HG03575 (cell line): ENCODE measurements at regions not wholly inside any gene's neighbourhood (a gene's known extent, or its start where the extent isn't known, plus 50 kb on each side); places are given as distances from the start of the nearest gene placed in this dataset.

ENCODE experiments used
- ATAC-seq: cut with Tn5 transposase; IDR thresholded peaks from one replicate; pipeline ENCODE4 v1.9.1; 2021; ENCODE audit not compliant: unreplicated experiment, insufficient number of reproducible peaks, low FRiP score; ENCODE audit errors: extremely low read depth

DNA sequence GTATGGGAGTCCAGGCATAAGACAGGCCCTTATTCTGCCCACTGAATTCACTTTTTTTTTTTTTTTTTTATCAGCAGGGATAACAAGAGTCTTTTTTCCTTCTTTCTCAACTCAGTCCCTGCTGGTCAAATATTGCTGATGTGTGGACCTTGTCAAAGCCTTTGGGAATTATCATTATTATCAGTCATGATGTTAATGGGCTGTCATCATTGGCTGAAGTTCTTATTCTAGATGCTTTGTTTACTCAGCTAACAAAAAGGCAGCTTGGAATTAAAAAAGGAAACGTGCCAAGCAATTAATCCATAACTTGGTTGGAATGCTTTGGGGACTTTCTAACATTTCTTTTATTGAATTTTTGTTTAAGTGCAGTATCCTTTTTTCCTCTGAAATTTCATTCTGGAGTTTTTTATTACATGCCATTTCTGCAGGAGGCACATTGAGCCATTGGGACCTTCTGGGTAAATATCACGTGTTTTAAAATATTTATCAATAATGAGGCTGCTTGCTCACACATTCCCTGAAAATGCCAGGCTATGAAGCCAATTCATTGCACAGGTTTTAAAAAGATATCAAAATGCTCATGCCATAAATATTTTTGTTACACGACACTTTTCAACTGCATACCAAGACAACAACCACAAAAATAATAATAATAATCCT, 246.3 kb downstream of the TXNL1 start:
- no peak for ATAC-seq

DNA sequence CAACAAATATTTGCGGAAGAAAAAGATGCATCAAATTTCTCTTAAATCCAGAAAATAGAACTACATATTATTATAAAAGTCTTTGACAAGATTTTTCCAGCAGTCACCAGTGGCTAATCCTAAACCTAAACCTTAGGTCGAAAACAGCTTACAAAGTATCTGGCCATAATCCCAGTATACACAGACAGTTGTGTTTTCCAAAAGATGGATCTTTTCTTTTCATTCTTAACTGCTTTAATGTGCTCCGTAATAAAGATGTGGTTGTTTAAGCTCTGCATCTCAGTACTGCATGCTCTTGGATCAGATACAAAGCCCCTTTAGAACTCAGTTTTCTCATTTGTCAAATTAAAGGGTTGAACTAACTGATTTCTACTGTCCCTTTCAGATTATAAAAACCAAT, 247.8 kb downstream of the TXNL1 start:
- ATAC-seq, result no peak

DNA sequence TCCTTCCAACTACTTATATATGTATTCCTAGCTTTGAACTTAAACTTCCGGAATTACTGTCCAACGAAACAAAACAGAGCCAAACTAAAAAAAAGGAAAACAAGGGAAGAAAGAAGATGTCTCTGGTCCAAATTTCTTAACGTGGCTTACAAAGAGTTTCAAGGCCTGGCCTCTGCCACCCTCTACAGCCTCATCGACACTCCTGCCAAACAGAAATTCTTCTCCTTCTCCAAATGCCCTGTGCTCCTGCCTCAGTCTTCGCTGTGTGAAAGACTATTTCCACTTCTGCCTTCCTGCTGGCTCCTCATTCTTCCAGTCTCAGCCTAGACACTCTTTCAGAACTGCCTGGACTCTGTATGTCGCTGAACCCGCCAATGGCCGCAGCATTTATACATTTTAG, 249.2 kb downstream of the TXNL1 start:
- ATAC-seq, result no peak

DNA sequence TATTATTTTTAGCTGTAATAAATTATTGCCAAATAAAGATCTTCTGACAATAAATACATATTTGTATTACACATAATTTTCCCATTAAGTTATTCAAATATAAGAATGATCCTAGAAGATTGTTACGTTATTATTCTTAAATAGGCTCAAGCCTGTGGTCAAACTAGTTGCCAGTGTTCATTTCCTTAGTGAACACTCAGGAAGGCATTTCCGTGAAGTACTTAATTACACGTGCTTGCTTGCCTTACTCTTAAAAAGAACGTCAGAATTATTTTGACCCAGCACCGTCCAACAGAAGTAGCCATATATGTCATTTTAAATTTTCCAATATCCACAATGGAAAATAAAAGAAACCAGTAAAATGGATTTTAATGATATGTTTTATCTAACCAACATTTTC, 249.8 kb downstream of the TXNL1 start:
- no peak for ATAC-seq

DNA sequence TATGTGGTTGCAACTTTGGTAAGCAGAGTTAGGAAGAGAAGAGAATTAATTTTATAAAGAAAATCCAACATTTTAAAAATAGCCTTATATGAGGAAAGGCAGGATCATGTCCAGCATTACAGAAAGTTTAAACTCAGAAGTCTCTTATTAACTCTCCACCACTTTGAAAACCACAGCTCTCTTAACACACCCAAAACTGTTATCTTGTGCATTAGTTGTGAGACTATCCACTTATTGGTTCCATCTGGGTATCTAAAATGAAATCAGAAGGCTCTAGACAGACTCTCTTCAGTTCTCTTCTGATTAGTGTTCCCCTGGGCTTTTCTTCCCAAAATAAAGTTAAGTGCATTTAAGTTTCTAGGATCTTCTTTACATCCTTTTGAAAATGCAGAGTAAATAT, 251.5 kb downstream of the TXNL1 start:
- ATAC-seq, result no peak

DNA sequence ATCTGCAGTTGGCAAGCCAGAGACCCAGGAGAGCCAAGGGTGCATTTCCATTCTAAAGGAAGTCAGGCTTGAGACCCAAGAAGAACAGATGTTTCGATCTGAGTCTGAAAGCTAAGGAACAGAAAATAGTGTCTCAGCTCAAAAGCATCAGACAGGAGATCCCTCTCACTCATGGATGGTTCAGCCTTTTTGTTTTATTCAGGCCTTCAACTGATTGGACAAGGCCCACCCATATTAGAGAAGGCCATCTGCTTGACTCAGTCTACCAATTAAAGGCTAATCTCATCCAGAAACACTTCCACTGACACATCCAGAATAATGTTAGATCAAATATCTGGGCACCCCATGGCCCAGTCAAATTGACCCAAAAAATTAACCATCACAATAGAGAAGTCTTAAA, 255.0 kb downstream of the TXNL1 start:
- no peak for ATAC-seq

DNA sequence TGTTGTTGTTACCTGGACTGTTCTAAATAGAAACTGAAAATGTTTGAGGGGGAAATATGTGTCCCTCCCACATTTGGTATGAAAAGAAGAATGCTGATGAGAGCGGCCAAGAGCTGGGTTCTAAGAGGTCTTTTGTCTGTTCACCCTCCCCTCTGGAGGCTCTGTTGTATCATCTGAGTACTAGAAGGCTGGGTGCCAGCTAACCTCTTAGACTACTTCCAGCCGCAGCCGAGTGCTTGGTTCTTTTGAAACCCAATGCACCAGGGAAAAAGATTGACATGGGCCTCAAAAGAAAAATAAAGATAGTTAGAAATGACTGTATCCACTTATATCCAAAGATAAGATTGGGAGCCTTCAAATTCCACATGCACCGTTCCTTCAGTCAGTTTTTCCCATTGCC, 255.9 kb downstream of the TXNL1 start:
- no peak for ATAC-seq

DNA sequence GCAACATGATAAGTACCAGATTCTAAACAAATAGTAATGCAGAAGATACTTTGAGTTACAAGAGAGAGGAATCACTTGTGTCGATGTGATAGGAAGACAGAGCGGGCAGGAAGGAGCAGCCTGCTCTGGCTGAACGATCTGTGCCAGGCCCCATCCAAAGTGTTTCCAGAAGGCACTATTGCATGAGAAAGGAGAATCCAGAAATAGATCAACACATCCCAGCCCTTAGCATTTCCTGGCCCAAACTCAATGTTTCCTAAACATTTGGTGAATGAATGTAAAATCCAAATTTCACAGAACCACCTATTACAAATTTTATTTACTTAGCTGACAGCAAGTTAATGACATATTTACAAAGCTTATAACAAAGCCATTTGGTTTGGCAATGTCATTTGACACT, 257.2 kb downstream of the TXNL1 start:
- ATAC-seq, result no peak

DNA sequence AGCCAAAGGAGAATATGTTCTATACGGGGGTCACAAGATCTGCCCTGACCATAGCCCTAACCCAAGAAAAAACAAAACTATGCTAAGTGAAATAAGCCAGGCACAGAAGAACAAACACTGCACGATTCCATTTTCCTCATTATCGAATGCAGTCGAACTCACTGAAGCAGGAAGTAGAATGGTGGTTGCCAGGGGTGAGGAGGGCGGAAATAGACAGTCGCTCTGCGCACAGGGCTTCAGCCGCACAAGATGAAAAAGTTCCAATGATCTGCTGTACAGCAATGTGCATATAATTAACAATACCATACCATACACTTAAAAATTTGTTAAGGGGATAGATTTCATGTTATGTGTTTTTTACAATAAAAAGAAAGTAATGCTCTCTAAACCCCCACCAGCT, 257.7 kb downstream of the TXNL1 start:
- ATAC-seq, result no peak

DNA sequence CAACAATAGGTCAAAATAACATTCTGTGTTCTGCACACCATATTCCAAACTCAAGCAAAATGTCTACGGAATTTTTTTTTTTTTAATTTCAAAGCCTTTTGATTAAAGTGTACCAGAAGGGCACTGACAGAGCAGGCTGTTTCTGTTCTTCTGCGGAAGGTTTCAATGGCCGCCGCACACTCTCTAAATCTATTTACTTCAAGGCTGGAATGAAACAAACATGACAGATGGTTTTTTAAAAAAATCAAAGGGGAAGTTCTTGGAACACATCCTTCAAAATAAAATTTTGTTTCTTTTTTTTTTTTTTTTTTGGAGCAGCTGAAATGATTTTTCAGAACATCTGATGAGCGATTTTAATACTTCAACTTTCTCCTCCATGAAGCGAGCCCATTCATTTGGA, 259.1 kb downstream of the TXNL1 start:
- no peak for ATAC-seq

DNA sequence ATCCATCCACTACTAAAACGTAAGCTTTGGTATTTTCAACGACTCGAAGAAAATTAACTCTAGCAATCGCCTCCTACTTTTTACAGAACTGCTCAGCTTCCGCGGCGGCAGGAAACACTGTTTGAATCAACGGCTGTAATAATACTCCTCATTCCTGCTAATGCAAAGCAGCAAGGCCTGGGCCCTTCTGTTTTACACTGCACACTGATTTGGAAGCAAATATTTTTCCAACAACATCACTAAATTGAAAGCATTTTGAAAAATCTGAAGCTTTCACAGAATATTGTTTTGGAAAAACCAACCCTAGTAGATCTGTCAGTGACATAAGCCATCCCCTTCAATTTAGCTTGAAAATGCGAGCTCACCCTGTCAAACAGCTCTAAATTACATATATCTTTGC, 261.2 kb downstream of the TXNL1 start:
- ATAC-seq, result no peak

DNA sequence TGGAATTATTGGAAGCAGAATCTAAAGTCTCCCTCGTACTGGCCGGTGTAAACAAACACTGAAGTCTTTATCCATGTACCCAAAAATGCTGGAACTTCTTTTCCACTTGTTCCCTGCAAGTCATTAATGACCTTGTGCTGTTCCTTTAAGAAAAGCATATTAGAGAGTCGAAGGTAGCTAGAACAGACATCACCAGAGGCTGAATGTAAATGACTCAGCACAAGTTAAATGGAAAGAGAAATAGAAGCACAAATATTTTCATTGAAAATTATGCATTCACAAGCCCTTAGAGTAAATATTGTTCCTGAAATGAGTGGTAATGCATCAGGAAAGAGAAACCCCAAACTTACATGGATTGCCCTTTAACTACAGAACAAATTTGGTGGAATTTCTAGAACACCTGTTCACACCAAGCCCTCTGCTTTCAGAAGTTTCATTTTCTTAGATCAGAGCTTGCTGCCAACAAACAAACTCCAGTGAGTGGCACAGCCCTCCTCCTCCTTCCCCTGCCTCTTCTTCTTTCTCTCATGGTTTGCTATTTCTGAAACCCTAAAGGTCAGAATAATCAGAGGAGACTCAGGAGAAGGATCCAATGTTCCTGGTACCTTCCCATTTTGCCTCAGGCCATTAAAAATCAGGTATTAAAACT, 264.3 kb downstream of the TXNL1 start:
- ATAC-seq, result no peak

DNA sequence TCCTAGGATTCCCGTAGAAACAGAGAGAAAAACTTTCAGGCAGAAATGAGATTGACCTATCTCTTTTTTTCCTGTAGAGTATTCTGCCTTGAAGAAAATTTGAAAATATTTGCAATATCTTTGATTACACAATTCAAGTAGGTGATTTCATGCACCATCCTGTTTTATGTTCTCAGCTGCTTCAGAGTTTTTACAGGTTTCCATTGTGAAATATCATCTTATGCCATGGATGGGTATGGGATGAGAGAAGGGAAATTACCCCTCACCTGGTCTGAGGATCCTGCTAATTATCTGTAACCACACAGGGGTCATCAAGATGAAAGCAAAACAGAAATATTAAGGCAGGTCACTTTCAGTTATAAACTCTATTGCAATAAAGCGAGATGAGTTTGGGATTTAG, 264.8 kb downstream of the TXNL1 start:
- no peak for ATAC-seq

DNA sequence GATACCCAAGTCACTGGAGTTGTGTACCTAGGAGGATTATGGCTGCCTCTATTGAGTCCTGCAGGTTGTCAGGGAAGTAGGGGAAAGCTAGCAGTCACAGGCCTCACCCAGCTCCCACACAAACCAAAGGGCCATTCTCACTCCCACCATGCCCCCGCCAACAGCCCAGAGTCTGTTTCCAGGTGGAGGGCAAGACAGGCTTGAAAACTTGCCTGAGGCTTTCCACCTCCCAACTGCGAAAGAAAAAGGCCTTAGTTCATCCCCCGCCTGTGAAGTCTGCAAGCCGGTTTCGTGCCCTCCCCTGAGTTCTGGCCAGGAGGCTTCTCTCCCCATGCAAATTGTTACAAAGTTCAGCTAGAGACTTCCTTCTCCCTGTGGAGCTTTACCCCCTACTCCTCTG, 270.3 kb downstream of the TXNL1 start:
- ATAC-seq, result no peak

DNA sequence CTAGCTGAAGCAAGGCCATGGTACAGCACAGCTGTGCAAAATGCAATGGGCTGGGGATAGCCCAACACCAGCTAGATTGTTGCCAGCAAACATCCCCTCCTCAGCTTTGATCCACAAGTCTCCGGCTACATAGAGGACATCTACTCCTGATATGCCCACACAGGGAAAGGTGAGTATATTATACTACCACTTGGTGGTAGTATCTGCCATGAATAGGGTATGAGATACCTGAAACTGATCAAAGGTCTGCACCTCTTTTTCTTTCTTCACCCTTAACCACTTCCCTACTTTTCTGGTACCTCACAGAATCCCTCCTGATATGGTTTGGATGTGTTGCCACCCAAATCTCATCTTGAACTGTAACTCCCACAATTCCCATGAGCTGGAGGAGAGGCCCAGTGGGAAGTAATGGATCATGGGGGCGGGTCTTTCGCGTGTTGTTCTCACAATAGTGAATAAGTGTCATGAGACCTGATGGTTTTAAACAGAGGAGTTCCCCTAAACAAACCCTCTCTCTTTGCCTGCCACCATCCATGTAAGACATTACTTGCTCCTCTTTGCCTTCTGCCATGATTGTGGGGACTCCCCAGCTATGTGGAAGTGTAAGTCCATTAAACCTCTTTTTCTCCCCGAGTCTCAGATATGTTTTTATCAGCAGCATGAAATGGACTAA, 279.6 kb downstream of the TXNL1 start:
- no peak for ATAC-seq

DNA sequence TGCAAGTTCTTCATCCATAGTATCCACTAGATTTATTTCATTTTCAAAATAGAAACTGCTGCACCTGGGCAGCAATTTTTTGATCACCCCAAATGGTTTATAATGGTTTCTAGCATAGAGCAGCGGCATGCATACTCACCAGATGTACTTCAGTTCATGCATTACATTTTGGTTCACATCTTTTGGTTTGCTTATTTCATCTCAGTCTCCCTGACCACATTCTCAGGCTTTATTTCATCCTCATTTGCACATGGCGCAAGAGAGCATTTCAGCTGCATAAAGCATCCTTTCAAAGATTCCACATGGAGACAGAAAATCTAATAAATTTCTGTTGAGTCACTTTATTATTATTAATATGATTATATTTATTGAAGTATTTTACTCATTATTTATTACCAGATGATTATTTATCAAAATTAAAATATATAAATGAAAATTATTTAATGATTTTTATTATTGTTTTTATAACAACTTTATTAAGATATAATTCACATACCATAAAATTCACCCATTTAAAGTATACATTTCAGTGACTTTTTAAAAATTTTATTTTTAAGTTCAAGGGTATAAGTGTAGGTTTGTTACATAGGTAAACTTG, 284.6 kb downstream of the TXNL1 start:
- no peak for ATAC-seq

DNA sequence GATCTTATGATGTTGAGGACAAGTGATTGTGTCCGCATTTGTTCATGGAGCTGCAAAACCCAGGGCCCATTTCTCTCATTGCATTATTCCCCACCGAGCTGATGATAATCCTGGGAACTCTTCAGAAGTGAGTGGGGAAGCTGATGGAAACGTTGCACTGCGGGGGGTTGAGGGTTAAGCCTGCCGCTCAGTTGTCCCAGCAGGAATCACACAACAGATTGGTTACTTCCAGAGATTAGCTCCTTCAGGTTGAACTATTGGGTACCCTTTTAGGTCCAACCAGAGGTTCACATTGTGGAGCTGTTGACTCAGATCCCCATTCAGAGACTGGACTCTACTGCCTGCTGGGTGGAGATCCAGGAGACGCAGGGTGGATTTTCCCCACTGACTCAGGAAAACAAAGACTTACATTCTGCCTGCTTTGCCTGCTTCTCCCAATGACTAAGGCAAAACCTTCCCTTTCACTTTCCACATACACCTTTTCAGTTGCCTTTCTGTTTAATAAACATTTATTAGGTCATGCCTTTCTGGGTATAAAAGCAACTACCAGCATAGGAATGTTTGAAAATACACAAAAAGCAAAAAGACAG, 286.4 kb downstream of the TXNL1 start:
- ATAC-seq, result no peak

DNA sequence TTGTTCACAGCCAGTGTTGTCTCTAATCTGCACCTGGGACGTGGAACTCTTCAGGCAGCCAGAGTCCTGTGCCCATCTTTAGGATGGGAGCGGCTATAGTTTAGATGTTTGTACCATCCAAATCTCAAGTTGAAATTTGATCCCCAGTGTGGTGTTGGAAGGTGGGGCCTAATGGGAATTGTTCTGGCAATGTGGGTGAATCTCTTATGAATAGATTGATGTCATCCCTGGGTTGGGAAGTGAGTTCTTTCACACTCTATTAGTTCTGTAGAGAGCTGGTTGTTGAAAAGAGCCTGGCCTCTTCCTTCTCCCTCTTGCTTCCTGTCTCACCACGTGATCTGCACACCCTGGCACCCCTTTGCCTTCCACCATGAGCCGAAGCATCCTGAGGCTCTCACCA, 300.9 kb downstream of the TXNL1 start:
- no peak for ATAC-seq

DNA sequence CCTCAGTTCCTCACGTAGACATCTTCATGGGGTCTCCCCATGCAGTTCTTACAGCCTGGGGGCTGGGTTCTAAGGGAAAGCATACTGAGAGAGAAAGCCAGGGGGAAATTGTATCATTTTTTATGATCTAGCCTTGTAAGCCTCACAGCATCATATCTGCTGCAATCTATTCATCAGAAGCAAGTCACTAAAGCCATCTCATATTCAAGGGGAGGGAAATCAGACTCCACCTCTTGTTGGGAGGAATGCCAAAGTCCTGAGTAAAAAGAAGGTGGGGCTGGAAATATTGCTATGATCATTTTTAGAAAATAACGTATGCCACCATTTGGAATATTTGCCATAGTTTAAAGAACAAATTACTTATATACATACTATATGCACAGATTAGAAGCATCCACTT, 304.6 kb downstream of the TXNL1 start:
- no peak for ATAC-seq

DNA sequence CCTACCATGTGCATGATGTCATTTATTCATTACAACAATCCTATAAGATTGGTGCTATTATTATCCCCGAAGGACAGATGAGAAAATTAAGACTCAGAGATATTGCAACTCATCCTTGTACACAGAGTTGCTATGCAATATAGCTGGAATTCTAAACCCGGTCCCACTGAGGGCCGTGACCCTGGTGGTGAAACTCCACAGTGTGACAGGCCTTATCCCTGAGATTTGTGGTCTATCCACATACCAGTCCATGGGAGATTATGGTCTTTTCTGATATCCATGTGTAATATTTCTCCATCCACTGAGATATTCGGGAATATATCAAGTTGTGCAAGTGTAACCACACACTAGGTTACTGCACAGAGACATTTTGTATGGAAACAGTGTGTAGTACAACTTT, 305.2 kb downstream of the TXNL1 start:
- ATAC-seq, result no peak
